NB4 (cell line): ENCODE measurements at regions not wholly inside any gene's neighbourhood (a gene's known extent, or its start where the extent isn't known, plus 50 kb on each side); places are given as distances from the start of the nearest gene placed in this dataset.

Experiments used
- DNase-seq: peaks from one replicate; pipeline ENCODE4 v3.0.0; 2010; ENCODE audit warnings: low read depth
- H3K4me3 ChIP-seq: one replicate; pipeline ENCODE4 v1.5.1; 2011; ENCODE audit warnings: mild to moderate bottlenecking, low read depth, low read length, moderate library complexity
- MYC ChIP-seq: IDR thresholded peaks from 2 replicates; pipeline ENCODE4 v1.6.1; 2011; ENCODE audit warnings: low read depth, low read length
- POLR2A ChIP-seq: IDR thresholded peaks from 2 replicates; pipeline ENCODE4 v1.6.1; 2011; ENCODE audit warnings: mild to moderate bottlenecking; ENCODE audit not compliant: insufficient read length; ENCODE audit errors: extremely low read depth
- TF ChIP-seq, protein P1 (sequence below): IDR thresholded peaks from one replicate; pipeline ENCODE4 v1.5.1; 2012; ENCODE audit warnings: low read depth, low read length
- TF ChIP-seq, protein P2 (sequence below): IDR thresholded peaks from 2 replicates; pipeline ENCODE4 v1.6.1; 2011; ENCODE audit warnings: low read depth, low read length

DNA sequence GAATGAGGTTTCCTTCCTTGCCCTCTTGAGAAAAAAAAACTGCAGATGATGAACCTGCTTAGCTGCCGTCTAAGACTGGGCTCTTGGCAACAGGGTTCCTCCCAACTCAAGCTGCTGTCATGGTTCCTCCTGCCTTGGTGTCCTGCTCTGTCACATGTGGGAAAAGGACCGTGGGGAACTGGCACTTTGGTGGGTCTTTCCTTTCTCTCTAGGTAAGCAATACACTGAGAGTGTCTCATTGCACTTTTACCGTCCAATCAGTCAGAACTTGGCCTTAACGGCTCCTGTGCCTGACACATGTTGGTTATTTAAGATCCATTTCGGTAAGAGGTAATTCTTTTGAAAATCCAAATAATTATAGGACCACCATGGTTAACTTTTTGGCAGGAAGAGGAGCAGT, 60.8 kb upstream of the RNF152 start:
- no peak overlapping the region for H3K4me3 ChIP-seq
- TF ChIP-seq MYC (no peak), POLR2A (no peak)
- TF ChIP-seq, protein P1, sequence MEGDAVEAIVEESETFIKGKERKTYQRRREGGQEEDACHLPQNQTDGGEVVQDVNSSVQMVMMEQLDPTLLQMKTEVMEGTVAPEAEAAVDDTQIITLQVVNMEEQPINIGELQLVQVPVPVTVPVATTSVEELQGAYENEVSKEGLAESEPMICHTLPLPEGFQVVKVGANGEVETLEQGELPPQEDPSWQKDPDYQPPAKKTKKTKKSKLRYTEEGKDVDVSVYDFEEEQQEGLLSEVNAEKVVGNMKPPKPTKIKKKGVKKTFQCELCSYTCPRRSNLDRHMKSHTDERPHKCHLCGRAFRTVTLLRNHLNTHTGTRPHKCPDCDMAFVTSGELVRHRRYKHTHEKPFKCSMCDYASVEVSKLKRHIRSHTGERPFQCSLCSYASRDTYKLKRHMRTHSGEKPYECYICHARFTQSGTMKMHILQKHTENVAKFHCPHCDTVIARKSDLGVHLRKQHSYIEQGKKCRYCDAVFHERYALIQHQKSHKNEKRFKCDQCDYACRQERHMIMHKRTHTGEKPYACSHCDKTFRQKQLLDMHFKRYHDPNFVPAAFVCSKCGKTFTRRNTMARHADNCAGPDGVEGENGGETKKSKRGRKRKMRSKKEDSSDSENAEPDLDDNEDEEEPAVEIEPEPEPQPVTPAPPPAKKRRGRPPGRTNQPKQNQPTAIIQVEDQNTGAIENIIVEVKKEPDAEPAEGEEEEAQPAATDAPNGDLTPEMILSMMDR = no peak
- TF ChIP-seq, protein P2, sequence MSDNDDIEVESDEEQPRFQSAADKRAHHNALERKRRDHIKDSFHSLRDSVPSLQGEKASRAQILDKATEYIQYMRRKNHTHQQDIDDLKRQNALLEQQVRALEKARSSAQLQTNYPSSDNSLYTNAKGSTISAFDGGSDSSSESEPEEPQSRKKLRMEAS = no peak

DNA sequence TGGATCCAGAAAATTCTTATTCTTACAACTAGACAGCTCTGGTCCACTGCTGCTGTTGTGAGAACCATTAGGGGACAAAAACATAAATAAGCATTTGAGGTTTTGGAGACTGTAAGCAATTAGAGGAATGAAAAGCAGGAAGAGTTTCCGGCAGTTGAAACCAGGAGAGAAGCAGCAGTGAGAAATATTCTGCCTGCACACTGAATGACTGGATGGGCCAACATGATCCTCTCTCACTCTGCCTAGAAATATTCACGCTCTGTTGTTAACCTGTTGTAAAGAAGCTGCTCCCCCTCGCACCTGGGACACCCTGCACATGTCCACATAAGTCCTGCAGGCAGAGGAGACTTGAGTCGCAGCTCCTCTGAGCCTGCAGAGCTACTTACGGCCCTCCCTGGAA, 60.4 kb upstream of the RNF152 start:
- no peak overlapping the region for H3K4me3 ChIP-seq
- no peak for DNase-seq
- TF ChIP-seq, protein P2 = no peak
- TF ChIP-seq MYC (no peak), POLR2A (no peak)
- TF ChIP-seq, protein P1 = no peak

More for the DNA sequence above, 60.8 kb upstream of the RNF152 start:
- DNase-seq = no peak

DNA sequence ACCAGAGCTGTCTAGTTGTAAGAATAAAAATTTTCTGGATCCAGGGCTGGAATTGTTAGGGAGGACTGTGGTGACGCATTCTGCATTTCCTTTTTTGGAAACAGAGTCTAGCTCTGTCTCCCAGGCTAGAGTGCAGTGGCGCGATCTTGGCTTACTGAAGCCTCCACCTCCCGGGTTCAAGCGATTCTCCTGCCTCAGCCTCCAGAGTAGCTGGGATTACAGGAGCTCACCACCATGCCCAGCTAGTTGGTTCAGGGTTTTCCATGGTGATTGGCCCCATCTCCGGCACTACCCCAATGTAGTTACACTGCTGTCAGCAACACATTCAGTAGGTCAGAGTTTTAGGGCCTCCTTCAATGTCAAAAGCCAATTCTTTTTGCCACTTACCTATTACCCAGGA, 58.6 kb upstream of the RNF152 start:
- TF ChIP-seq MYC = no peak
- TF ChIP-seq, protein P2 = no peak
- TF ChIP-seq, protein P1 = no peak
- no peak for TF ChIP-seq POLR2A
- no peak for DNase-seq

DNA sequence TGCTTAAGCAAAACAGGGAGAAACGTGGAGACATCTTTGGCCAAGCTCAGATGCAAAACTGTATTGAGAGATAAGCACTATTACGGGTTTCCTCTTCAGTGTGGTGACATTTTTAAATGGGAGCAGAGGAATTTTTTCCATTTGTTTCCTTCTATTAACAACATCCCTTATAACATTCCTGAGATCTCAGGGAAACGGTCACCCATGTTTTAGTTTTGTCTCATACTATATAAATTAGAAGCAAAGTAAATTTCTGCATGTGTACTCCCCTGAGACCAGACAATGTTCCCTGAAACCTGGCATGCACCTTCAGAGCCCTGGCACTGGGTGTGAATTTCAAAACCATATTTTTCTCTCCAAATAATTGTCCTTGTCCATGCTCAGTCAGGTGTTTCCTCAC, 57.6 kb upstream of the RNF152 start:
- no peak for DNase-seq
- no peak for TF ChIP-seq POLR2A
- no peak overlapping the region for H3K4me3 ChIP-seq

More for the DNA sequence above, 58.6 kb upstream of the RNF152 start:
- H3K4me3 ChIP-seq = no peak overlapping the region

DNA sequence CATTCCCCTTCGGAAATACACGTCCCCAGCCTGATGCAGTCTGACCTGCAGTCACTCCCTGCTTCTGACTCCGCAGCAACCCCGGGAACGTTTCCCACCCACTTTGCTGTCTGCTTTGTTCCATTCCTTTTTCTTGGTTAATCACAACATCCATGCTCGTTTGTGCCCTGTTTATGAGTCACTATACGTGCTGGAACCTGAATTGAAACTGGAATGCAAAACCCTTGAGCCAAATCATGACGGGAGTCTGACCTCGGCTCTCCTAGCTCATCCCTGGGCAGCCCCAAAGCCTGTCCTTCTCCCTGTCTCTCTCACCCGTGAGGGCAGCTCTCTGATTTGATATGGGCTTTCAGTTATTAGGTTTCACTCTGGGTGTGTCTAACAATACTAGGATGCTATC, 57.1 kb upstream of the RNF152 start:
- H3K4me3 ChIP-seq = no peak overlapping the region
- DNase-seq = no peak
- TF ChIP-seq, protein P1 = no peak
- no peak for TF ChIP-seq MYC
- TF ChIP-seq, protein P2 = no peak
- TF ChIP-seq POLR2A = no peak

DNA sequence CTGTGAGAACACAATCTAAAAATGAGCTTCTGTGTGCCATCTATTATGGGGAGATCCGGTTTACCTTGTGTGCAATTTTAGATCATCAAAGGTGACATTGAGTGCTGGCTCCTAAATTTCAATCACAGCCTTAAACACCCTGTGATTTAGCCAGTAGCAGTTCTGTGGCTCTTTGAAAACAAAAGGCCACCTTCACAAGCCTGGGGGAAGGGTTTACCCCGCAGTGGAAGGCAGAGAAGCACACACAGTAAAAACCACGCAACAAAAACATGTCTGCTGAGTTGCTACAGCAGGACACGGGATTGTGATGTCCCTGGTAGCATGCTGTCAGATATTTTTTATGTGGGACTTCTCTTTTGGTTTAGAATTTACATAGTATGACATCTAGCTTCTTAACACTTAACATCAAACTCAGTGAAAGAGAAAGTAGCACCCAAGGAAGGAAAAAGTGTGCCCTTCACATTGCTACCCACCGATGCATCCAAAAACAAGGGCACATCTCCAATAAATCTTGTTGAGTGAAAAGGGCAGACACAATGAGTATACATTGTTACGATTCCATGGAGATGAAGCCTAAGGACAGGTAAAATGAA, 56.1 kb upstream of the RNF152 start:
- TF ChIP-seq, protein P2 = no peak
- TF ChIP-seq, protein P1 = no peak
- TF ChIP-seq POLR2A (no peak), MYC (no peak)
- H3K4me3 ChIP-seq = no peak overlapping the region
- no peak for DNase-seq
